Epithelial cell of proximal tubule (primary cell): ENCODE measurements at regions not wholly inside any gene's neighbourhood (a gene's known extent, or its start where the extent isn't known, plus 50 kb on each side); places are given as distances from the start of the nearest gene placed in this dataset.
"Not testable (repeated sequence)": the region's sequence is repeated elsewhere in the genome, so short reads cannot be mapped to it uniquely, and the experiment has no call there.

Experiments used
- DNase-seq: peaks from one replicate; pipeline ENCODE4 v3.0.0-alpha.2; 2011; ENCODE audit warnings: low read depth
- H3K4me3 ChIP-seq: 2 replicates; pipeline ENCODE4 v1.5.1; 2011; ENCODE audit warnings: low read depth, mild to moderate bottlenecking, low read length
- TF ChIP-seq, protein P1 (sequence below): conservative IDR thresholded peaks from 2 replicates; pipeline ENCODE4 v1.5.1; 2012; ENCODE audit warnings: low read depth, mild to moderate bottlenecking, low read length

DNA sequence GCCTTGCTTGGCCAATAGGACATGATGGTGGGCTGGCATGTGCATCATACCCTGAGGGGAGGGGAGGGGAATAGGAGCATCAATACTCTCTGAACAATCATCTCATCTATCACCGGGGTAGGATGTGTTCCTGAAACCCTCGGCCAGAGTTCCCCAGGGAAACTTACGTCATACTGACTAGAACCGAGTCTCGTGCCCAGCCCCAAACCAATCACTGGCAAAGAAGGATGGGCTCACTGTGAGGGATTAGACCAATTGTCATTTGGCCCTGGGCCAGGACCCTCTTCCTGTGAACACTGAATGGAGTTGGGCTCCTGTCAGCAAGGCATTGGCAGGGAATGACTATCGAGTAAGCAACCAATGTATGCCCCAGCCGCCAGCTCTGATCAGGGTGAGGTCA is 261.5 kb downstream of the MYCN start:
- no peak for DNase-seq
- TF ChIP-seq, protein P1, sequence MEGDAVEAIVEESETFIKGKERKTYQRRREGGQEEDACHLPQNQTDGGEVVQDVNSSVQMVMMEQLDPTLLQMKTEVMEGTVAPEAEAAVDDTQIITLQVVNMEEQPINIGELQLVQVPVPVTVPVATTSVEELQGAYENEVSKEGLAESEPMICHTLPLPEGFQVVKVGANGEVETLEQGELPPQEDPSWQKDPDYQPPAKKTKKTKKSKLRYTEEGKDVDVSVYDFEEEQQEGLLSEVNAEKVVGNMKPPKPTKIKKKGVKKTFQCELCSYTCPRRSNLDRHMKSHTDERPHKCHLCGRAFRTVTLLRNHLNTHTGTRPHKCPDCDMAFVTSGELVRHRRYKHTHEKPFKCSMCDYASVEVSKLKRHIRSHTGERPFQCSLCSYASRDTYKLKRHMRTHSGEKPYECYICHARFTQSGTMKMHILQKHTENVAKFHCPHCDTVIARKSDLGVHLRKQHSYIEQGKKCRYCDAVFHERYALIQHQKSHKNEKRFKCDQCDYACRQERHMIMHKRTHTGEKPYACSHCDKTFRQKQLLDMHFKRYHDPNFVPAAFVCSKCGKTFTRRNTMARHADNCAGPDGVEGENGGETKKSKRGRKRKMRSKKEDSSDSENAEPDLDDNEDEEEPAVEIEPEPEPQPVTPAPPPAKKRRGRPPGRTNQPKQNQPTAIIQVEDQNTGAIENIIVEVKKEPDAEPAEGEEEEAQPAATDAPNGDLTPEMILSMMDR, result no peak
- H3K4me3 ChIP-seq, result no peak overlapping the region

- TF ChIP-seq, protein P1, result no peak
- DNase-seq, result no peak
- no peak overlapping the region for H3K4me3 ChIP-seq
Observed at GRCh38 chr2:16200554-16201193, 260.3 kb downstream of the MYCN start.

- H3K4me3 ChIP-seq, result no peak overlapping the region
- DNase-seq, result no peak
- TF ChIP-seq, protein P1, result no peak
Observed at GRCh38 chr2:16199882-16200553, 259.7 kb downstream of the MYCN start.

DNA sequence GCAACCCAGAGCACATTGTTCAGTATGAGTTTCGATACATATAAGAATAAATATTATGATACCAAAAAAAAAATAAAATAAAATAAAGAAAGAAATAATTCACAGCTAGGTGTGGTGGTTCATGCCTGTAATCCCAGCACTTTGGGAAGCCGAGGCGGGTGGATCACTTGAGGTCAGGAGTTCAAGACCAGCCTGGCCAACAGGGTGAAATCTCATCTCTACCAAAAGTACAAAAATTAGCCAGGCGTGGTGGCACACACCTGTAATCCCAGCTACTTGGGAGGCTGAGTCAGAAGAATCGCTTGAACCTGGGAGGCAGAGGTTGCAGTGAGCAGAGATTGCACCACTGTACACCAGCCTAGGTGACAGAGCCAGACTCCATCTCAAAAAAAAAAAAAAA is 258.9 kb downstream of the MYCN start:
- not testable (repeated sequence) for DNase-seq, H3K4me3 ChIP-seq

DNA sequence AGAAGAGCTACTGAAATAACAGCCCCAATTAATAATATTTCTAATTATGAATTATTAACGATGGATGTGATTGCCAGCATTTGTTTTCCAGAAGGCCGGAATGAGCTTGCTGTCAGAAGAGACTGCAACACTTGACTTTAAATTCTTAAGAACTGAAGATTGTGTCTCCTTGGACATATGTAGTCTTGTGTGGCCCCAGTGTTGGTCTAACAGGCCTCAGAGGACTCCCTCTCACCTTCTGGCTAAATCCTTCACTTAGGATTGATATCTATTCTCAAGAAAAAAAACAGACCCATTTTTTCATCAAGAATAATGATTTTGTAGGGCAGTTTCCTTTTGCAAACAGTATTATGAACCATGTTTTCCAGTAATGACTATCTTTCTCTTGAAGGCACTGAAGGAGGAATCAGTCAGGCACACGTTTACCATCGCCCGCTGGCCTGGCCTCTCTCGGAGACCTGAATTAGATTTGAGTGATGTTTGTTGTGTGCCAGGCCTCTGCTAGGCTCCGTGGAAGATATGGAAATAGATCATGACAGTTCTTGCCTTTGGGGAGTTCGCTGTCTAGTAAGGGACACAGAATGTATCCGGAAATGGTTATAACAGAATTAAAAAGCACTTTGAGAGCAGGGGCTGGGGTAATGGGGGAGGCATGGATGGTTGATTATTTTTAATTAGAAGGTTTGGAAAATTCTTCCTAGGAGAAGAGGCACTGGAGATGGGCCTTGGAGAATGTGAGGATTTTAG is 258.0 kb downstream of the MYCN start:
- no peak for DNase-seq
- TF ChIP-seq, protein P1, result no peak
- H3K4me3 ChIP-seq, result no peak overlapping the region

GRCh38 chr2:16197504-16198147 is 257.3 kb downstream of the MYCN start:
- no peak overlapping the region for H3K4me3 ChIP-seq
- DNase-seq, result no peak
- TF ChIP-seq, protein P1, result no peak
